ENCODE measurements at regions not wholly inside any gene's neighbourhood (a gene's known extent, or its start where the extent isn't known, plus 50 kb on each side); places are given as distances from the start of the nearest gene placed in this dataset.

DNA sequence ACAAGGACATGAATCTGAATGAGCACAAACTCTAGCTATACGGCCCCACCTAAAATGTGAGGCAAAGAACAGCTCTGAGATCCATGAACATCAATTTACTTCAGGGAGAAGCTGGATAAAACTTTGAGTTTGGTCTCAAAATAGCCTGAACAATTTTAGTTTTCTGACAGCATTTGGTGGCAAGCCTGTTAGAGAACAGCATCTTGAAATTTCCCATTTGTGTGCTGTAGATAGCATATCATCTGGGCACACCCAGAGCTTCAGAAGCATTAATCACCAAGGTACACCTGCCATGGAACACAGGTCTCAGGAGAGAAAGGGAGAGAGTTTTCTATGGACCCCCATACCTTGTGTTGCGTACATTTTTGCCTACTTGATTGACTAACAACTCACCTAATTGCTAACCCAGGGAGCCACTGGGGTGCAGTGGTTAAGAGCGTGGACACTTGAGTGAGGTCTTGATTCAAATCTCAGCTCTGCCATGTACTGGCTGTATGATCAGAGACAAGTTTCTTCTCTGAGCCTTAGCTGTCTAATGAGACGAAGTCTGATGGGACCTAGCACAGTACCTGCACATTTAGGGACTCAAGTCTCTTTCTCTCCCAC, 264.9 kb downstream of the PIK3R1 start:
- DNase-seq (ENCODE audit: low spot score), result no peak

DNA sequence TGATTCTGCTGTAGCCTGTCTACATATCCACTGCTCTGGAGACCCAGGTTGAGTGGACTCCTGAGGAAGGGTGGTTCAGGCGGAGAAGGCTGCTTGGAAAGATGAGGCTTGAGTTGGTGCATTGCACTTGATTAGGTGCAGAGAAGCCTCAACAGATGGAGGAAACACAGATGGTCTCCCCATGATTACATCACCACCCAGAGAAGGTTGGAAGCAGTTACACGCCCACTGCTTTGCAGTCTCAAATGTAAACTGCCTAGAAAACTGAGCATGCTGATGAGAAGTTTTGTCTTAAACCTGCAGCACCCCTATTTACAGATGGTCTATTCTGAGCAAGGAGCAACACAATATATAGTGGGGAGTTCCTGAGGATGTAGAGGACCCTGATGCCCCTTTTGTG, 266.6 kb downstream of the PIK3R1 start:
- DNase-seq (ENCODE audit: low spot score), result no peak

DNA sequence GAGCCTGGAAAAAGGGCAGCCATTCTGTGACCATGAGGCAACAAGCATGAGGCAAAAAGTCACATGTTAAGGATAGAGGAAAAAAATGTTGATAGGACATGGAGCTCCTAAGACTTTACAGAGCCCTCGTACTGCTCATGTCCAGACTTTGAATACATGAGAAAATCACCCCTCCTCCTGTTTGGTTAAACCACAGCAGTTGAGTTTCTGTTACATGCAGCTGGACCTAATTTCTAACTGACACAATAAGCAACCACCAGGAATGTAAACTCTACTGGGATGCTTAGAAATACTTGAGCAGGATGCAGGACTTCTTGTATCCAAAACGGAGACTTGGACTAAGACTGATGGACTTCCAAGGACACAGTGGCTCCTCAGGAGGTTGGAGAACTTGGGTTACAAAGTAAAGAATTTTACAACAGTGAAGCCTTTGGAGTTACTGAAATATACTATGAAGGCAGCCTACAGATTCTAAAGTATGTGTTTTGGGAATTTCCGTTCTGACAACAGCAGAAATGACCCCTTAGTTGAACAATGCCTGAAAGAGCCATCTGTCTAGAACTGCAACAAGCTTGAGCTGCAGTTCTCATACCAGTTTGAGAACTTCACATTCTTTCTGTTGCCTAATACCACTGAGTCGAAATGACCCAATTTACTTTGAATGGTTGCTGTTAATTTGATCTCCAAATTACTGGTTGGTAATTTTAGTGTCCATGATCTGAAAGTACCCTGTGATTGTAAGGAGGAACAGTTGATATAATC, 268.9 kb downstream of the PIK3R1 start:
- DNase-seq (ENCODE audit: low spot score), result no peak

DNA sequence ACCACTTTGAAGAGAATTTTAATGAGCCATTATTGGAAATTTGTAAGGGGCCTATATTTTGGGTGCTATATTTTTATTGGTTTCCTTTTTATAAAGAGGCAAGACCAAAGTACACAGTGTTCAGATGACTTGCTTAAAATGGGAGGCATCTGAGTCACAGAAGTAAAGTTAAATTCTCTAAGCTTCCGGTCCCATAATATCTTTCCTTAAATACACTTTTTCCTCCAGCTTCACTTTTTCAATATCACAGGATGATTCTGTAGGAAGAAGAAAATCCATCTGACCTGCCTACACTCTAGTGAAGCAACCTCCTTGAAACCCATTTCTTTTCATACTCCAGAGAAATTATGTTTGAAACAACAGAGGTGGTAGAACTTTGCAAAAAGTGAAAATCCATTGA, 274.0 kb downstream of the PIK3R1 start:
- no peak for DNase-seq (ENCODE audit: low spot score)

DNA sequence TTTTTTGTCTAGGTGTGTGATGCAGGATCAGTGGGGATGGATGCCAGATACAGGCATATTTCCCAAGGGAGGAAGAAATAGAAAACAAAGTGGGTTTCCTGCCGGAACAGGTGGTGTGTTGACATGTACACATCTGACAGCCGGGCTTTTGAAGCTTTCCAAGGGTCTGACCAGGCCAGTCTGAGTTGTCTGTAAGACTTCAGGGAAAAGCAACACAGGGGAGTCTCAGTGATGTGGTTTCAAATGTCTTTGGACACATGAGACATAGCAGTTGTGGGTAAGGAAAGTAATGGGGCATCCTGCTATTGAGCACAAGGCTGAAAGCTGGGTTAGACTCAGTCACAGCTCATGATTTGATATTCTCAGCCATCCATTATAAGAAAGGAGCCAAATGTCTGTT, 274.9 kb downstream of the PIK3R1 start:
- DNase-seq (ENCODE audit: low spot score), result no peak

DNA sequence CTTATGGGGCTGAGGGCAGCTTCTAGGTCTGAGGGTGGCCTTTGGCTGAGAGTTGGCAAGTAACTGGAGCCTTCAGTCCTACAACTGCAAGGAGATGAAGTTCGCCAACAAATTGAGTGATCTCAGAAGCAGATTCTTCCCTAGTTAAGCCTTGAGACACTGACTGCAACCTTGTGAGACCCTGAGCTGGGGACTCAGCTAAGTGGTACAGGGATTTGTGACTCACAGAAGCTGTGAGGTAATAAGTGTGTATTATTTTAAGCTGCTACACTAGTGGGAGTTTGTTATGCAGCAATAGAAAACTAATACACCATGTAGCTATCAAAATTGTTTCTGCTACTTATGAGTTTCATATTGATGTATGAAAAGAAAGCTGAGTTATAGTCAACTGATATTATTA, 279.2 kb downstream of the PIK3R1 start:
- DNase-seq (ENCODE audit: low spot score), result no peak

DNA sequence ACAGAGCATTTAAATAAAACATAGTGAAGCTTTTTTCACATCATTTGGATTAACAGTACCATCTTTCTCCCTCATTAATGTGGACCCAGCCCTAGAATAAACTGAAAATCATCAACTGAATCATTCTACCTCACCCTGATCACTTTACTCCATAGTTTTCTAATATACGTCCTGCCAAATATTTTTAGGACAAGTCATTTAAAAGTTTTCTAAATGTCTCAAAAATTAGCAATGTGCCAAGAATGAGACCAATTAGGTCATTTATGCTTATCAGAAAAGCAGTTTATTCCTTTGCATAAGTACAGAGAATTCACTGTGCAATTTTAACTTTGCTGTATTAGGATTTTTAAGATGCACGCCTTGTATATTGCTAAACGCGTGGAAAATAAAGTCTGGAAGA, 284.4 kb downstream of the PIK3R1 start:
- no peak for DNase-seq (ENCODE audit: low spot score)

DNA sequence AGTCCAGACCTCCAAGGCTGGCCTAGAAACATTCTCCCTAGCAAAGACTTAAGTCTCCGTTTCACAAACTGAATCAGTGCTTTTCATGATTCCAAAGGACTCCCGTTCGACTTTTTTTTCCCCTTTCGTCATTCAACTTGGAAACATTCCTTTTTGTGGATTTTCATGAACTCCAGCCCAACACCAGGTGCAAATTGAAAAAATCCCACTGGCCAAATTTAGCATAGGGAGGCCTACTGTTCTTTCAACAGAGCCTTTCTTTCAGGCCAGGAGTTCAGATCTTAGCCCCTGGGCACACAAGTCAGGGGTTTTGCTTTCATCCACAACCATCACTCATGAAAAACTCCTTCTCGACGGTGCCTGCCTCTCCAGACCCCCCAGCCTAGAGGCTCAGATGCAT, 285.3 kb downstream of the PIK3R1 start:
- no peak for DNase-seq (ENCODE audit: low spot score)

DNA sequence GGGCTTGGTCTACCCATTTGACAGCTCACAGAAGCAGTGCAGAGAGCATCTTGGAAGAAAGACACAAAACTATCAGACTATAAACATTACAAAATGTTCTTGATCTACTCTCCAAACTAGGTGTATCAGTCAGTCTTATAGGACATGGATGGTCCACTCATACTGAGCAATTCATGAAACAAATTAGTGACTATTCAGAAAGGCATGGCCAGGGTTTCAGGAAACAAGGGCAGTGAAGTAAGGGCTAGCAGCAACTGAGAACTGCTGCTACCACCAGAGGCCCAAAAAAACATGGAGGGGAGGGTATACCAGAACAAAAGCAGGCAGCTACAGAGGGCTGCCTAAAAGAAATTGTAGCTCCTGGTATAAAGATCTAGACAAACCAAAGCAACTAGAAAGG, 287.0 kb downstream of the PIK3R1 start:
- no peak for DNase-seq (ENCODE audit: low spot score)

DNA sequence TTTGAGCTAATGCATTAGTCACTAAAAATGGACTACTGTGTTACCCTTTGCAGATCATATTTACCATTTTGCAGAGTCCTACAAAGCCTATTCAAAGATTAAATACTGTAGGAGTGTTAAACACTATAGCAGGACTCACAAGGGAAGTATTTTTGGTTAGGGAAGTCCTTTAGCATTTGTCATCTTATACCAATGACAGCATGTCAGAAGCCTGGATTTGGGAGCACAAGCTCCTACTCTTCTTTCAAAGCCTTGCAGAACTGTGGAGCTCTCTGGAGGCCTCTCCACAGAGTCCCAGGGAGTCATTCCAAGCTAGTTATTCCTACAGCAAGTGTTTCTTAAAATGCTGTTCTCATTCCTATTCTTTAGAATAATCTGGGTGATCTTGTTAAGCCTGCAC, 288.8 kb downstream of the PIK3R1 start:
- DNase-seq (ENCODE audit: low spot score), result no peak

DNA sequence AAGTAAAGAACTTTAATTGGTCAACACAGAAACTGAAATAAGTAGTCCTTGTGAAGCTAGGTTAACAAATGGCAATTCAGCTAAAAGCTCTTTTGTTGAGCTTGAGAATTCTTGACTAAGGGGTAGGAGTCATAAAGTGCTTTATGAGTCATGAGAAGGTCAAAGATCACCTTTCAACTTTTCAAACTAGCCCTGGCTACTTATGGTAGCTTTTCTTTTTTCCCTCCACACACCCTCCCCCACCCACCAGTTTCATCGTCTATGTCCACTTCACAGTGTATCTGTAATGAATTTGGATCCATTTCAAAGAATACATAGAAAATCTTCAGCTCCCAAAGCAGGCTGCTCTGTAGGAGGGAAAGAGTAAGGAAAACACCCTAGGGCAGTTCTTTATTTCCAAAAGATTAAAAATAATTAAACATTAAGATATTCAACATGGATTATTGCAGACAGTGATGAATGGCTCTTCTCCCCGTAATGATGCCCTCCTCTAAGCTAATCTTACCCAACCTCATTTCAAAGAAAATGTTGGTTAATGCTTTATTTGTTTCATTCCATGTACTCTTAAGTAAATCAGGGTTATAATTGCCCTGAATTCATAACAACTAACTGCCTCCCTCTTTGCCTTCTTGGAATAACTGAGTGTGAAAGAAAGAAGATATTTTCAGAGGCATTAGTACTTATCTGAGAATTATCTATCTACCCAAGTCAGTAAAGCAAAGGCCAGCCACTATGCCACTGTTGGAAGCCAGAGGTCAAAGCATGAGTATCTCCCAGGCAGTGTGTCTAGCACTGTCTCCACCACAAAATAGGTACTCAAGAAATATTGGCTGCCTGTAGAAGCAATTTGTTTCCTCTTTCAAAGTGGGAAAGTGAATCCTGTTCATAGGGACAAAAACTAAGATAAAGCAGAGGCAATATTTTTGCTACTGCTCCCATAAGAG, 290.6 kb downstream of the PIK3R1 start:
- no peak for DNase-seq (ENCODE audit: low spot score)

DNA sequence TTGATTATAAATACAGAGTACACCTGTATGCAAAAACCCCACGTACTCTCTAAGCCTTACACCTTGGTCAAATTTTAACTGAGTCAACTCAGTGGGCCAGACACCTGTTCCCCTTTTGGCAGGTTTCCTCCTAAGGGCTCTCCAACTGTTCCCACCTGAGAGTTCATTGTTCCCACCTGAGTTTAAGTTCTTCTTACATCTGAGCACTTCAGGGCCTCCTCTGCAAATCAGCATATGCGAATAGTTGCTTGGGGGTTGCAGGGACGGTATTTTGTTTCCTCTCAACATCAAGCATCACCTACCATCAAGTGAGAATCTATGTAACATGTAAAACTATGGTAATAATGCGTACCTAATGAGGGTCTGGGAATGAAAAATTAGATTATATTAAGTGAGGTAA, 300.0 kb downstream of the PIK3R1 start:
- DNase-seq (ENCODE audit: low spot score), result no peak

DNA sequence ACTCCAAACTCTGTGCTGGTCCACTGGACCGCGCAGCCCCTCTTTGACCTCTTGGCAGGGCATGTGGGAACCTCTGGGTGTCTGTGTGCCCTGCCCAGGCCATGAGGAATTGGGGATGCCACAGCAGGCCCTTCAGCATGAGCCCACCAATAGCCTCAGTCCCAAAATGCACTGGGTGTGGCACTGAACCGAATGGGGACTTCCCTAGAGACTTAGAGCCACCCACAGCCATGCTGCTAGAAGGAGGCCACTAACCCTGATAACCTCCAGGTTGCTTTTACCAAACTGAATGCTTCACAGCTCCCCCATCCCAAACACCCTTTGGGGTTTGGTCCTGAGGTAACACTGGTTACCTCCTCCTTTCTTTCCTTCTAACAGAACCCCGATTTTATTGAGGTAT, 302.7 kb downstream of the PIK3R1 start:
- DNase-seq (ENCODE audit: low spot score), result no peak

DNA sequence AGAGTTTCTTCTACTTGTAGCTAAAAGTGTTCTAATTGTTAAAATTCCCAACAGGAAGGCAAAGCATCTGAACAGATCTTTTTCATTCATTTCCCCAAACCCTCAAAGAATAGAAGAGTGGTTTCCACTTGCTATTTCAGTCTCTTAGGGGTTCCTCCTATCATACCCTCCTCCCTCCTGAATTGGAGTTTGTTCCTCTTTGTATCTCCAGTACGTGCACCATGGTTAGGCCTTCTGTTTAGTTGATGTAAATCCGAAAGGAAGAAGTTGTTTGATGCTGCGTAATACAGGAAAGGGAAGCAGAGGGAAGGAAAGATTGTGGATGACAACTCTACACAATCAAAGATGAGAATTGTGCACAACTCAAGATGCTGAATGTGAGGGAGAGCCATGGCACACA, 303.6 kb downstream of the PIK3R1 start:
- DNase-seq (ENCODE audit: low spot score), result no peak

DNA sequence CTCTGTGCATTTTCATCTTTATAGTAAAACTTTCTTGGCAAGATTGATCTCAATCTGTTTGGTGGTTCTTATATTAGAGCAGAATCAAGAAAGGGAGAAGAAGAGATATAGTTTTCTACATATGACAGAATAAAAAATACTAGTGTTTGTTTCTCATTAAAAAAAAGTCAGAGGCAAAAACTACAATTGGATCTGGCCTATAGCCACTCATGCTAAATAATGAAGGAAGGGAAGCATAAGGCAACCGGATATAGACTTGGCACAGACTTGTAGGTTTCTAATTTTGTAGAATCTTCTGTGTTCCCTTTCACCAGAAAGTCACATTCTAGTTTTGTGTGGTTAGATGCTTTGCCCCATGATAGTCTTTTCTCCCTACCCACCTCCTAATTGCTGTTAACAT, 306.2 kb downstream of the PIK3R1 start:
- no peak for DNase-seq (ENCODE audit: low spot score)

DNA sequence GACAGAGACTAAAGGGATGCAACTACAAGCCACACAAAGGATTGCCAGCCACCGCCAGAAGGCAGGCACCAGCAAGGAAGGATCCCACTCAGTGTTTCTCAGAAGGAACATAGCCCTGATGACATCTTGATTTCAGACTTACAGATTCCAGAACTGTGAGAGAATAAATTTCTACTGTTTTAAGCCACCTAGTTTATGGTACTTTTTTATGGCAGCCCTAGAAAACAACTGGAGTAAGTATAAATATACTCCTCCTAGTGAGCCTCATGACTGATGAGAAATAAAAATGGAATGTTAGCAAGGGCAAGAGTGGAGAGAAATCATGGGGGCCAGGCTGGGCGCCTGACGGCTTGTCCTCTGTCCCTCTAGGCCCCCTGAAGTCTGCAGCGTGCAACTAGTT, 307.3 kb downstream of the PIK3R1 start:
- no peak for DNase-seq (ENCODE audit: low spot score)

DNA sequence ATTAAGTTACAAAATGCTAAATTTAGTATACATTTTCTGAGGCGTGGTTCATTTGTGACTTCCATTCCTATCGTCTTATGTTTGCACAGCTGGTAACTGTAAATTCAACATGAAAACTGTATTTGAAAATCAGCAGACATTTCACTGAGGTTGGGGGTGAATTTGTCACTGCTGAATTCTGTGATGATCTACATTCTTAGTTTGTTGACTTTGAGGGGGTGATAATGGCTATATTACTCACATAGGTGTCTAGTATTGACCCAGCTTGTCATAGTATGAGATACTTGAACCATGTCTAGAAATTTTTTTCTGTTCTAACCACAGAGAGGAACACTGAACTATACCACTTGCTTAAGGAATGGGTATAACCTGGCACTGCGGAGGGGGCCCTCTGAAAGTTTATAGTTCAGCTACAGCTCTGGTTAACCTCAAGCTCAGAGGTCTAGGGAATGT, 313.3 kb downstream of the PIK3R1 start:
- DNase-seq (ENCODE audit: low spot score), result no peak

DNA sequence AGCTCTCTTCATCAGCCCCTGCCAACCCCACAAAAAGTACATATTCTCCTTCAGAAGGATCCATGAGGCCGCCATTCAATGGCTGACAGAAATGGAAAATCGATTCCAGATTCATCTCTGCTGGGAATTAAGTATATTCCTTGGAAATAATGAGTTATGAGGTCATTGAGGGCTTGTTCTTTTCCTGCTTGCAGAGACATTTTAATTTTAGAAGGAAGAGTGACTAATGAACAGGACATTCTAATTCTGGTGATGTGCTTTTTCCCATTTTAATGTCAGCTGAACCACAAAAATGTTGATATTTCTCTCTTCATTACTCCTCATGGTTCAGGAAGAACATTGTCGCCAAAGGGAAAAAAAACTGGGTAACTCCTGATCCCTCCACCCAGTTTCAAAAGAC, 314.0 kb downstream of the PIK3R1 start:
- DNase-seq (ENCODE audit: low spot score), result no peak

DNA sequence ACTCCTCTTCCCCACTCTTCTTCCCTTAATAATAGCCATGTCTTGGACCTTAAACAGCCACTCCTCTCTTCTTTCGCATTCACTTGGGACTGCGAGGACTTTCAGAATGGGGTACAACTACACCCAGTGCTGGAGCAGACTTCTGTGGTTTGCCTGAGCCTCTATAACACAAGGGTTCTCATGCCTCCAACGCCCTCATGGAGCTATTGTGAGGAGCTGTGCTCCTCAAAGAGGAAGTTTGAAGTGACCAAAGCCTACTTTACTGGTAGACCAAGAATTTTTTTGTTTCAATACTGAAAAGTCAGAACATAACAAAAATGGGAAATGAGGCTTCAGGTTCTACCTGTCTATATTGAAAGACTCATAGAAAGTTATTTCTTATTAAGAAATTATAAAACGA, 316.4 kb downstream of the PIK3R1 start:
- no peak for DNase-seq (ENCODE audit: low spot score)

DNA sequence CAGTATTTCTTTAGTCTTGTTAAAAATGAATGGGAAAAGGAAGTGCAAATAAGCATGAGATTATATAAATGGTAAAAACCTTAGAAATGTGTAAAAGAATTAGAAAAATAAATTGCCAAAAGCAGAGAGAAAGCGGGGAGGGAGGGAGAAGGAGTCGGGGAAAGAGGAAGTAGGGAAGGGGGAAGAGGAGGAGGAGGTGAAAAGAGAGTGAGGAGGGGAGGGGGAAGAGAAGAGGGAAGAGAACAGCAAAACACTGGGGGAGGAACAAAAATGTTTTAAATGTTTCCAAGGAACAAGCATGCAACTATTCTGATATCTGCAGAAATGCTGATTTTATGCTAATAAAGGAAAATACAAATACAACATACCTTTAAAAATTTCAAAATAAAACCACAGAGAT, 317.5 kb downstream of the PIK3R1 start:
- DNase-seq (ENCODE audit: low spot score), result no peak

DNA sequence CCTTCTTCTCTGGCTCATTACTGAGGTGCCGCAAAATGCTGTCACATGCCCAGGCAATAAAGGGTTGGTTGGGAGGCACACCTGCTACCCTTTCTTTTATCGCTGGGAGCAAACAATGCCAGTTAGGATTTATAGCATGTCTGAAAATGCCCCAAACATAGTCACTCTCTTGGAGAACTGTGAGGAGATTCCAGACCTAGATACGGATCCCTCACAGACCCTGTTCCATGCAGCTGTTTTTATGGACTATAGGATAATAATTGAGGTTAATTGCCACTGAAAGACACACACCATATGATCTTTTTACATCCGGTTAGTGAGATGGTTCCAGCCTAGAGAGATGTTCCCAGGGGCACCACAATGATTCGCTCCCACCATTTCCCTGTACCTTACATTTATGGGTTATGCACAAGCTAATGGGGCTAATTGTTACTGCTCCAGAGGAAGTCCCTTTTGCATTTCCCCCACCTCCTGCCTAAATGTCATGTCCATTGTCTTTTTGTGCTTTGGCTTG, 318.1 kb downstream of the PIK3R1 start:
- no peak for DNase-seq (ENCODE audit: low spot score)

DNA sequence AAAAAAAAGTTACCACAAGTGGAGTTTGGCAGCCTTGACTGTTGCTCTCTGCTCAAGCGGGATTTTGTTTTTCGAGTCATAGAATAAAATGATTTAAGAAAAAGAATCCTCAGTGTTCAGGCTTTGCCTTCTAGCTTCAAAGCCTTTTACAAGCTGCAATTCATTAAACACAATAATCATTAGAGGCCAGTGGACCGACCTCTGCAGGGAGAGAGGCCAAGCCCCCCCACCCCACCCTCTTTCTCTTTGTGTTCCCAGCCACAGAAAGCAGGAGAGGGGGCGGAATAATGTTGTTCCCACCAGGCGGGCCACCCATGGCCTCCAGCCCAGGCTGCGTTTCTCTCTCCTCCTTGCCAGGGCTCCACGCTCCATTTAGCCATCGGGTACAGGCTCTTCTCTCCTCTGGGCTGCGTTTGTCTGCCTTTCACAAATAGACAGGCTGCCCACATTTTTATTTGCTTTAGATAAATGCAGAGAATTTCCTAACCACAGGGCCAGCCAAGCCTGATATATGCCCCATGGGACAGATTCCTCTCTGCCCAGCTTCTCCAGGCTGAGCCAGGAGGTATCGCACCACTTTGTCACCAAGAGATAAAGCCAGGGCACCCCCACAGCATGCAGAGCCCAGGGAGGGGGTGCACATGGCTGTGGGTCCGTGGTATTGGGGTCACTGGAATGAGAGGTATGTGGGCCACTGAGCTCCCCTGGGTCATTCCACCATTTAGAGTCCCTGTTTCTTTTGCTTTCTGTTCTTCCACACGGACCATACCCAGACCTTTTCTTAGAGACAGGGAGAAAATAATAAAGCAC, 318.8 kb downstream of the PIK3R1 start:
- DNase-seq (ENCODE audit: low spot score), result no peak
